Fibroblast of skin of left quadriceps (primary cell): ENCODE measurements at regions not wholly inside any gene's neighbourhood (a gene's known extent, or its start where the extent isn't known, plus 50 kb on each side); places are given as distances from the start of the nearest gene placed in this dataset.
"Not testable (repeated sequence)": the region's sequence is repeated elsewhere in the genome, so short reads cannot be mapped to it uniquely, and the experiment has no call there.

Experiments
- DNase-seq, 2 experiments: peaks; one replicate each; pipeline ENCODE4 v3.0.0-alpha.2; 2013; ENCODE audit warnings: low read depth in 2 of 2

GRCh38 chr14:56422221-56422620 lies 157.4 kb upstream of the TMEM260 start:
- DNase-seq: no peak

GRCh38 chr14:56422703-56423213 lies 156.8 kb upstream of the TMEM260 start:
- DNase-seq: peak; percentile 44 to 47

- DNase-seq: peak; percentile 24 to 26
Observed at GRCh38 chr14:56423544-56423943, 156.1 kb upstream of the TMEM260 start.

- no peak for DNase-seq
Observed at GRCh38 chr14:56431013-56431412, 148.6 kb upstream of the TMEM260 start.

GRCh38 chr14:56449670-56450213 lies 129.9 kb upstream of the TMEM260 start:
- no peak for DNase-seq

- DNase-seq: no peak
Observed at GRCh38 chr14:56452940-56453339, 126.7 kb upstream of the TMEM260 start.

GRCh38 chr14:56454680-56455079 lies 124.9 kb upstream of the TMEM260 start:
- DNase-seq: not testable (repeated sequence)

- no peak for DNase-seq
Observed at GRCh38 chr14:56460469-56460868, 119.1 kb upstream of the TMEM260 start.

- DNase-seq: no peak
Observed at GRCh38 chr14:56461276-56462275, 118.0 kb upstream of the TMEM260 start.

- no peak for DNase-seq
Observed at GRCh38 chr14:56463271-56463890, 116.2 kb upstream of the TMEM260 start.

- no peak for DNase-seq
Observed at GRCh38 chr14:56471056-56471455, 108.5 kb upstream of the TMEM260 start.

GRCh38 chr14:56474419-56475022 lies 105.1 kb upstream of the TMEM260 start:
- no peak for DNase-seq

- no peak for DNase-seq
Observed at GRCh38 chr14:56482310-56482911, 97.2 kb upstream of the TMEM260 start.

- no peak for DNase-seq
Observed at GRCh38 chr14:56487090-56487667, 92.4 kb upstream of the TMEM260 start.

- no peak for DNase-seq
Observed at GRCh38 chr14:56487761-56488160, 91.8 kb upstream of the TMEM260 start.

- DNase-seq: no peak
Observed at GRCh38 chr14:56488306-56488705, 91.3 kb upstream of the TMEM260 start.

GRCh38 chr14:56490379-56490778 lies 89.2 kb upstream of the TMEM260 start:
- no peak for DNase-seq

- no peak for DNase-seq
Observed at GRCh38 chr14:56491299-56492285, 88.0 kb upstream of the TMEM260 start.

GRCh38 chr14:56494167-56494566 lies 85.4 kb upstream of the TMEM260 start:
- DNase-seq: no peak

- no peak for DNase-seq
Observed at GRCh38 chr14:56498112-56498511, 81.5 kb upstream of the TMEM260 start.
